K562 (cell line): ENCODE measurements at regions not wholly inside any gene's neighbourhood (a gene's known extent, or its start where the extent isn't known, plus 50 kb on each side); places are given as distances from the start of the nearest gene placed in this dataset.
A peak's percentile ranks its signal among the peaks of the same experiment; 100 is the strongest.

ENCODE experiments used
- ETV6 ChIP-seq, 3 experiments: fragments of 150-350 bp in 1 of 3; sonication (generic) in 1 of 3; formaldehyde crosslinking in 1 of 3; IDR thresholded peaks; 2 replicates each; pipeline versions ENCODE4 v1.6.1 to v1.8.0; 2014 to 2022; ENCODE audit warnings: borderline replicate concordance in 2 of 3, low read depth in 2 of 3, antibody characterized with exemption in 1 of 3, low read length in 1 of 3, mild to moderate bottlenecking in 1 of 3, missing genetic modification reagents in 1 of 3
- MEF2D ChIP-seq: conservative IDR thresholded peaks from 2 replicates; pipeline ENCODE4 v1.6.1; 2016; ENCODE audit warnings: low read depth, missing genetic modification characterization, missing compliant biosample characterization
- NCOA1 ChIP-seq: fragments of 450-650 bp; IDR thresholded peaks from 2 replicates; pipeline ENCODE4 v1.6.1; 2016; ENCODE audit warnings: low read depth
- NCOR1 ChIP-seq: fragments of 450-650 bp; IDR thresholded peaks from 2 replicates; pipeline ENCODE4 v1.6.1; 2016; ENCODE audit warnings: mild to moderate bottlenecking, moderate library complexity
- TAF1 ChIP-seq: IDR thresholded peaks from 2 replicates; pipeline ENCODE4 v1.6.1; 2011; ENCODE audit warnings: mild to moderate bottlenecking, low read length, moderate library complexity; ENCODE audit not compliant: insufficient read depth, control insufficient read depth, severe bottlenecking; ENCODE audit errors: extremely low read depth
- ZBTB1 ChIP-seq: sonication (generic); formaldehyde crosslinking; IDR thresholded peaks from 2 replicates; pipeline ENCODE4 v1.8.1; 2023; ENCODE audit warnings: missing genetic modification reagents, low read depth, mild to moderate bottlenecking, borderline replicate concordance
- ZNF12 ChIP-seq: sonication (generic); formaldehyde crosslinking; IDR thresholded peaks from 2 replicates; pipeline ENCODE4 v1.4.0; 2020; ENCODE audit warnings: mild to moderate bottlenecking, missing genetic modification reagents
- ZNF23 ChIP-seq: fragments of 250-450 bp; sonication (Bioruptor Pico); IDR thresholded peaks from 2 replicates; pipeline ENCODE4 v1.4.0; 2020; ENCODE audit warnings: mild to moderate bottlenecking
- ZNF644 ChIP-seq: fragments of 200-800 bp; sonication (Bioruptor generic); IDR thresholded peaks from 2 replicates; pipeline ENCODE4 v1.6.1; 2016; ENCODE audit warnings: low read depth, missing genetic modification characterization, missing compliant biosample characterization
- TF ChIP-seq, protein P1 (sequence below): fragments of 450-650 bp; formaldehyde crosslinking; IDR thresholded peaks from 2 replicates; pipeline ENCODE4 v1.4.0; 2022; ENCODE audit warnings: missing genetic modification characterization
- TF ChIP-seq, protein P2 (sequence below): IDR thresholded peaks from 2 replicates; pipeline ENCODE4 v1.6.1; 2014; ENCODE audit warnings: antibody characterized with exemption
- TF ChIP-seq, protein P3 (sequence below): fragments of 200-400 bp; formaldehyde crosslinking; IDR thresholded peaks from 2 replicates; pipeline ENCODE4 v1.6.1; 2017; ENCODE audit warnings: mild to moderate bottlenecking, low read depth, low read length, moderate library complexity
- TF ChIP-seq, protein P4 (sequence below), 2 experiments: IDR thresholded peaks; 2 replicates each; pipeline ENCODE4 v1.6.1; 2011; ENCODE audit warnings: borderline replicate concordance in 1 of 2, control low read depth in 1 of 2, low read depth in 1 of 2, low read length in 1 of 2, mild to moderate bottlenecking in 1 of 2, mixed read lengths in 1 of 2, moderate library complexity in 1 of 2; ENCODE audit not compliant: insufficient read depth in 1 of 2, insufficient read length in 1 of 2, poor library complexity in 1 of 2, severe bottlenecking in 1 of 2; ENCODE audit errors: extremely low read depth in 1 of 2
- TF ChIP-seq, protein P5 (sequence below): sonication (generic); formaldehyde crosslinking; IDR thresholded peaks from 2 replicates; pipeline ENCODE4 v1.8.0; 2022; ENCODE audit warnings: mild to moderate bottlenecking, missing genetic modification reagents, borderline replicate concordance

DNA sequence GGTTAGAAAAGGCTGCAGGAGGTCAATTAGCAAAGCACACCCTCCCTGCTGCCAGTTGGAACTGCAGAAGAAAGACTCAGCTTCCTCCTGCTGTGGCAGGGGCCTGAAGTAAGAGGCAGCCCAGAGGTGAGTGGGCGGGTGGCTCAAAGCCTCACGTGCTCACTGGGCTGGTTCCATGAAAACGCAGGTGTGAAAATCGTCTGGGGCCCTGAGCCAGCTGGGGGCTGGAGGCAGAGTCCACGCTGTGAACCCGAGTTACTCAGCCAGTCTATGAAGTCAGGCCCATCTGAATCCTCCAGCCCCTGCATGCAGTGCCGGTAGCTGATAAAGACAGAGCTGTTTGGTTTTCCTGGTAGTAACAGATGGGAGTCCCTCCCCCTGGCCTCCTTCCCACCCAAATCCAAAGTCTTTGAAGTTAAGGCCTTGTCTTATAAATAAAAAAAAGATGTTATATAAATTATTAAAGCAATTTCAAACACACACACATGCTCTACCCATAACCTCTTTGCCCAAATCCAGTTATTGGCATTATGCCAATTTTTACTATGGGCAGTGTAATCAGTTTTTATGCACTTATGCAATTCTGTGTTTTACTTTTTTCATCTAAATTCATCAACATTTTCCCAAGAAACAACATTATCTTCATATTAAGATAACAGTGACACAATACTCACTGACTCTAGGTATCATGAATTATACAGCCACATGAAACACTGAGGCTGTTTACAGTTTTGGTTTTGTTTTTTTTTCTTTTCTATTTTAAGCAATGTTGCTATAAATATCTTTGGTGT lies 57.9 kb upstream of the PNMA1 start (continued):
- no peak for TF ChIP-seq ZNF644 (tag)
- peak; percentile 56; the same call in 1 of the 2 replicates for TF ChIP-seq MEF2D
- no peak for TF ChIP-seq ZBTB1 (CRISPR knock-in tag)
- TF ChIP-seq, protein P1, sequence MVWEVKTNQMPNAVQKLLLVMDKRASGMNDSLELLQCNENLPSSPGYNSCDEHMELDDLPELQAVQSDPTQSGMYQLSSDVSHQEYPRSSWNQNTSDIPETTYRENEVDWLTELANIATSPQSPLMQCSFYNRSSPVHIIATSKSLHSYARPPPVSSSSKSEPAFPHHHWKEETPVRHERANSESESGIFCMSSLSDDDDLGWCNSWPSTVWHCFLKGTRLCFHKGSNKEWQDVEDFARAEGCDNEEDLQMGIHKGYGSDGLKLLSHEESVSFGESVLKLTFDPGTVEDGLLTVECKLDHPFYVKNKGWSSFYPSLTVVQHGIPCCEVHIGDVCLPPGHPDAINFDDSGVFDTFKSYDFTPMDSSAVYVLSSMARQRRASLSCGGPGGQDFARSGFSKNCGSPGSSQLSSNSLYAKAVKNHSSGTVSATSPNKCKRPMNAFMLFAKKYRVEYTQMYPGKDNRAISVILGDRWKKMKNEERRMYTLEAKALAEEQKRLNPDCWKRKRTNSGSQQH (CRISPR knock-in tag), result no peak
- TF ChIP-seq ZNF12, result no peak
- no peak for TF ChIP-seq TAF1
- TF ChIP-seq, protein P2, sequence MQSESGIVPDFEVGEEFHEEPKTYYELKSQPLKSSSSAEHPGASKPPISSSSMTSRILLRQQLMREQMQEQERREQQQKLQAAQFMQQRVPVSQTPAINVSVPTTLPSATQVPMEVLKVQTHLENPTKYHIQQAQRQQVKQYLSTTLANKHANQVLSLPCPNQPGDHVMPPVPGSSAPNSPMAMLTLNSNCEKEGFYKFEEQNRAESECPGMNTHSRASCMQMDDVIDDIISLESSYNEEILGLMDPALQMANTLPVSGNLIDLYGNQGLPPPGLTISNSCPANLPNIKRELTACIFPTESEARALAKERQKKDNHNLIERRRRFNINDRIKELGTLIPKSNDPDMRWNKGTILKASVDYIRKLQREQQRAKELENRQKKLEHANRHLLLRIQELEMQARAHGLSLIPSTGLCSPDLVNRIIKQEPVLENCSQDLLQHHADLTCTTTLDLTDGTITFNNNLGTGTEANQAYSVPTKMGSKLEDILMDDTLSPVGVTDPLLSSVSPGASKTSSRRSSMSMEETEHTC, result no peak
- TF ChIP-seq, protein P3, sequence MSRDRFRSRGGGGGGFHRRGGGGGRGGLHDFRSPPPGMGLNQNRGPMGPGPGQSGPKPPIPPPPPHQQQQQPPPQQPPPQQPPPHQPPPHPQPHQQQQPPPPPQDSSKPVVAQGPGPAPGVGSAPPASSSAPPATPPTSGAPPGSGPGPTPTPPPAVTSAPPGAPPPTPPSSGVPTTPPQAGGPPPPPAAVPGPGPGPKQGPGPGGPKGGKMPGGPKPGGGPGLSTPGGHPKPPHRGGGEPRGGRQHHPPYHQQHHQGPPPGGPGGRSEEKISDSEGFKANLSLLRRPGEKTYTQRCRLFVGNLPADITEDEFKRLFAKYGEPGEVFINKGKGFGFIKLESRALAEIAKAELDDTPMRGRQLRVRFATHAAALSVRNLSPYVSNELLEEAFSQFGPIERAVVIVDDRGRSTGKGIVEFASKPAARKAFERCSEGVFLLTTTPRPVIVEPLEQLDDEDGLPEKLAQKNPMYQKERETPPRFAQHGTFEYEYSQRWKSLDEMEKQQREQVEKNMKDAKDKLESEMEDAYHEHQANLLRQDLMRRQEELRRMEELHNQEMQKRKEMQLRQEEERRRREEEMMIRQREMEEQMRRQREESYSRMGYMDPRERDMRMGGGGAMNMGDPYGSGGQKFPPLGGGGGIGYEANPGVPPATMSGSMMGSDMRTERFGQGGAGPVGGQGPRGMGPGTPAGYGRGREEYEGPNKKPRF, result no peak
- no peak for TF ChIP-seq ETV6 (IDR thresholded peaks at IDR 0.05; ENCODE audit: borderline replicate concordance in 1 of 2, low read depth in 2 of 2, low read length in 1 of 2)
- TF ChIP-seq ETV6 (CRISPR knock-in tag; IDR thresholded peaks at IDR 0.05; ENCODE audit: borderline replicate concordance), result no peak
- TF ChIP-seq NCOR1, result peak; percentile 88
- TF ChIP-seq NCOA1, result peak; percentile 51; the same call in 1 of the 2 replicates
- TF ChIP-seq, protein P4, sequence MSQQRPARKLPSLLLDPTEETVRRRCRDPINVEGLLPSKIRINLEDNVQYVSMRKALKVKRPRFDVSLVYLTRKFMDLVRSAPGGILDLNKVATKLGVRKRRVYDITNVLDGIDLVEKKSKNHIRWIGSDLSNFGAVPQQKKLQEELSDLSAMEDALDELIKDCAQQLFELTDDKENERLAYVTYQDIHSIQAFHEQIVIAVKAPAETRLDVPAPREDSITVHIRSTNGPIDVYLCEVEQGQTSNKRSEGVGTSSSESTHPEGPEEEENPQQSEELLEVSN (IDR thresholded peaks at IDR 0.05; ENCODE audit: borderline replicate concordance in 1 of 2, extremely low read depth in 1 of 2, insufficient read depth in 1 of 2, insufficient read length in 1 of 2, low read depth in 1 of 2, low read length in 1 of 2, poor library complexity in 1 of 2, severe bottlenecking in 1 of 2), result peak; percentile 92 to 96
- TF ChIP-seq, protein P5, sequence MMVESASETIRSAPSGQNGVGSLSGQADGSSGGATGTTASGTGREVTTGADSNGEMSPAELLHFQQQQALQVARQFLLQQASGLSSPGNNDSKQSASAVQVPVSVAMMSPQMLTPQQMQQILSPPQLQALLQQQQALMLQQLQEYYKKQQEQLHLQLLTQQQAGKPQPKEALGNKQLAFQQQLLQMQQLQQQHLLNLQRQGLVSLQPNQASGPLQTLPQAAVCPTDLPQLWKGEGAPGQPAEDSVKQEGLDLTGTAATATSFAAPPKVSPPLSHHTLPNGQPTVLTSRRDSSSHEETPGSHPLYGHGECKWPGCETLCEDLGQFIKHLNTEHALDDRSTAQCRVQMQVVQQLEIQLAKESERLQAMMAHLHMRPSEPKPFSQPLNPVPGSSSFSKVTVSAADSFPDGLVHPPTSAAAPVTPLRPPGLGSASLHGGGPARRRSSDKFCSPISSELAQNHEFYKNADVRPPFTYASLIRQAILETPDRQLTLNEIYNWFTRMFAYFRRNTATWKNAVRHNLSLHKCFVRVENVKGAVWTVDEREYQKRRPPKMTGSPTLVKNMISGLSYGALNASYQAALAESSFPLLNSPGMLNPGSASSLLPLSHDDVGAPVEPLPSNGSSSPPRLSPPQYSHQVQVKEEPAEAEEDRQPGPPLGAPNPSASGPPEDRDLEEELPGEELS (CRISPR knock-in tag), result 0 out of 2 replicates have a peak, but pooled peaks have one; percentile 81
- TF ChIP-seq ZNF23 (CRISPR knock-in tag), result no peak
